ENCODE measurements at regions not wholly inside any gene's neighbourhood (a gene's known extent, or its start where the extent isn't known, plus 50 kb on each side); places are given as distances from the start of the nearest gene placed in this dataset.
"Not testable (repeated sequence)": the region's sequence is repeated elsewhere in the genome, so short reads cannot be mapped to it uniquely, and the experiment has no call there.

- TF ChIP-seq CTCF (IDR thresholded peaks at IDR 0.05; ENCODE audit: partially characterized antibody, unreplicated experiment) = no peak
- no peak for DNase-seq
- H3K9me3 Mint-ChIP-seq (ENCODE audit: unreplicated experiment) = peaks cover 2% of the 10 kb centered on the region
- peaks cover 7% of the 10 kb centered on the region for H3K4me1 Mint-ChIP-seq (ENCODE audit: low read depth, unreplicated experiment)
- no peak overlapping the region for H3K27ac Mint-ChIP-seq (ENCODE audit: unreplicated experiment)
- peaks cover 8% of the 10 kb centered on the region for H3K27me3 Mint-ChIP-seq (ENCODE audit: unreplicated experiment)
- no peaks in the 10 kb centered on the region for H3K36me3 Mint-ChIP-seq (ENCODE audit: unreplicated experiment)
- no peak overlapping the region for H3K4me3 Mint-ChIP-seq (ENCODE audit: unreplicated experiment)
Observed at GRCh38 chr1:201640624-201641023, 101.7 kb downstream of the NAV1 start.

GRCh38 chr1:201641524-201642253 is 102.8 kb downstream of the NAV1 start:
- no peak for TF ChIP-seq CTCF (IDR thresholded peaks at IDR 0.05; ENCODE audit: partially characterized antibody, unreplicated experiment)
- H3K27me3 Mint-ChIP-seq (ENCODE audit: unreplicated experiment) = peaks cover 7% of the 10 kb centered on the region
- H3K27ac Mint-ChIP-seq (ENCODE audit: unreplicated experiment) = no peak overlapping the region

GRCh38 chr1:201643835-201644104 is 104.8 kb downstream of the NAV1 start:
- no peak overlapping the region for H3K4me3 Mint-ChIP-seq (ENCODE audit: unreplicated experiment)
- H3K9me3 Mint-ChIP-seq (ENCODE audit: unreplicated experiment) = peaks cover 6% of the 10 kb centered on the region
- H3K4me1 Mint-ChIP-seq (ENCODE audit: low read depth, unreplicated experiment) = peaks cover 14% of the 10 kb centered on the region
- H3K27me3 Mint-ChIP-seq (ENCODE audit: unreplicated experiment) = peaks cover 8% of the 10 kb centered on the region
- no peaks in the 10 kb centered on the region for H3K36me3 Mint-ChIP-seq (ENCODE audit: unreplicated experiment)
- no peak overlapping the region for H3K27ac Mint-ChIP-seq (ENCODE audit: unreplicated experiment)
- no peak for DNase-seq
- TF ChIP-seq CTCF (IDR thresholded peaks at IDR 0.05; ENCODE audit: partially characterized antibody, unreplicated experiment) = no peak

More at GRCh38 chr1:201641524-201642253, 102.8 kb downstream of the NAV1 start:
- Mint-ChIP-seq H3K4me3 (ENCODE audit: unreplicated experiment) (no peak overlapping the region), H3K9me3 (ENCODE audit: unreplicated experiment) (peaks cover 4% of the 10 kb centered on the region), H3K4me1 (ENCODE audit: low read depth, unreplicated experiment) (peaks cover 10% of the 10 kb centered on the region), H3K36me3 (ENCODE audit: unreplicated experiment) (no peaks in the 10 kb centered on the region)
- no peak for DNase-seq

DNA sequence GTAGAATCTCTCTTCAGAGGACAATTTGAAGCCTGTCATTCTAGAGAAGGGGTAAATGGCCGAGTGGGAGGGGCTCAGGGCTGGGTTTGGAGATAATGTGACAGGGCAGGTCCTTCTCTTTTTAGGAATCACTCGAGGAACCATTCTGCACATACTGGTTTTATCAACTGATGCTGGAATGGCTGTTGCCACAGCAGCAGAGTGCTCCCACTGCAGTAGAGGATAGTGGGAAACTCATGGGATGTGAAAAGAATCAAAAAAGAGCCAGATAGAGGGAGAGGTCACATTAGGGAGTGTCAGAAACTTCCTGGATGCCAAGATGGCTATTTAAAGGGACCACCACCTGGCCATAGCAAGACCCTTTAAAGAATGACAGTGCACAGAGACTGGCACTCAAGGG is 105.3 kb downstream of the NAV1 start:
- DNase-seq = no peak
- H3K27ac Mint-ChIP-seq (ENCODE audit: unreplicated experiment) = no peak overlapping the region
- no peak for TF ChIP-seq CTCF (IDR thresholded peaks at IDR 0.05; ENCODE audit: partially characterized antibody, unreplicated experiment)
- no peak overlapping the region for H3K4me3 Mint-ChIP-seq (ENCODE audit: unreplicated experiment)
- H3K4me1 Mint-ChIP-seq (ENCODE audit: low read depth, unreplicated experiment) = peaks cover 14% of the 10 kb centered on the region
- H3K27me3 Mint-ChIP-seq (ENCODE audit: unreplicated experiment) = peaks cover 6% of the 10 kb centered on the region
- peaks cover 6% of the 10 kb centered on the region for H3K9me3 Mint-ChIP-seq (ENCODE audit: unreplicated experiment)
- no peaks in the 10 kb centered on the region for H3K36me3 Mint-ChIP-seq (ENCODE audit: unreplicated experiment)

GRCh38 chr1:201645000-201645399 is 106.1 kb downstream of the NAV1 start:
- not testable (repeated sequence) for H3K36me3 Mint-ChIP-seq (ENCODE audit: unreplicated experiment); H3K4me3 Mint-ChIP-seq (ENCODE audit: unreplicated experiment); H3K27ac Mint-ChIP-seq (ENCODE audit: unreplicated experiment); DNase-seq; H3K27me3 Mint-ChIP-seq (ENCODE audit: unreplicated experiment)
- Mint-ChIP-seq H3K9me3 (ENCODE audit: unreplicated experiment) (peaks cover 13% of the 10 kb centered on the region), H3K4me1 (ENCODE audit: low read depth, unreplicated experiment) (peaks cover 13% of the 10 kb centered on the region)
